Activated CD4-positive, alpha-beta T cell treated with anti-CD3 and anti-CD28 coated beads for 36 hours (primary cell): ENCODE measurements at regions not wholly inside any gene's neighbourhood (a gene's known extent, or its start where the extent isn't known, plus 50 kb on each side); places are given as distances from the start of the nearest gene placed in this dataset.

Experiments used
- ATAC-seq: fragments of 200-7000 bp; cut with Tn5 transposase; one replicate; pipeline ENCODE4 v1.10.0; 2021; ENCODE audit warnings: mild to moderate bottlenecking, moderate library complexity
- CTCF ChIA-PET: fragments of 350-600 bp; sonication (Branson Sonifier 250); formaldehyde crosslinking; loops from one replicate; lab custom pipeline; 2021; ENCODE audit warnings: antibody characterized with exemption; lab: Charles Lee
- POLR2A ChIA-PET: fragments of 350-600 bp; sonication (Branson Sonifier 250); formaldehyde crosslinking; loops from one replicate; lab custom pipeline; 2021; ENCODE audit warnings: antibody characterized with exemption, inconsistent platforms; lab: Charles Lee
- DNase-seq: peaks from one replicate; pipeline ENCODE4 v3.0.0-alpha.2; 2020
- H3K27ac Mint-ChIP-seq: one replicate; pipeline ENCODE4 v1.8.0; 2021; ENCODE audit warnings: mixed read lengths
- H3K27me3 Mint-ChIP-seq: one replicate; pipeline ENCODE4 v1.8.0; 2021; ENCODE audit warnings: mixed read lengths
- H3K36me3 Mint-ChIP-seq: one replicate; pipeline ENCODE4 v1.8.0; 2021; ENCODE audit warnings: low read depth, mixed read lengths
- H3K4me1 Mint-ChIP-seq: one replicate; pipeline ENCODE4 v1.8.0; 2021; ENCODE audit warnings: mixed read lengths
- H3K4me3 Mint-ChIP-seq: one replicate; pipeline ENCODE4 v1.8.0; 2021; ENCODE audit warnings: mild to moderate bottlenecking, moderate library complexity, mixed read lengths
- H3K9me3 Mint-ChIP-seq: one replicate; pipeline ENCODE4 v1.8.0; 2021; ENCODE audit warnings: low read depth, mixed read lengths
- intact Hi-C, 2 experiments: fragments of 100-400 bp; cut with DNase I in 1 of 2; cut with micrococcal nuclease in 1 of 2; formaldehyde crosslinking; loops; one replicate each; pipeline versions ENCODE4 v1.14.2 to v1.15.1; 2022 to 2024; cut with DNase I, micrococcal nuclease

DNA sequence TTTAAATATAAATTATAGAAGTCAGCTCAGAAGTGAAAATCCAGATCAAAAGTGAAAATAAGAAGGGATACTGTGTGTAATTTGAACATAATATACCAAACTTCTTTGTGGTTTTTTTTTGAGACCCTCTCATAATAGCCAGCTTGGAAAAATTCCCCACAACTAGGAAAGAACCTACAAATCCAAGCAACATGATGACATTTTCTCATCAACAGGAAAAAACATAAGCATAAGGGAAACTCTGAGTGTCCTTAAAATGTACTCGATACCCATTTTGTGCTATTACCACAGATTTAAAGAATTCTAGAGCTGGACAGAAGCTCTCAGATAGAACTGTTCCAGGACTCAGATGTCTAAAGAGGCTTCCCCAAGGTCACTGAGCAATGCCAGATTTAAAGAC, 214.8 kb upstream of the KLF14 start:
- Mint-ChIP-seq H3K36me3 (peaks cover 55% of the 10 kb centered on the region), H3K27me3 (no peaks in the 10 kb centered on the region), H3K9me3 (no peaks in the 10 kb centered on the region), H3K27ac (peak overlapping the region; percentile 73), H3K4me3 (peak overlapping the region; percentile 29), H3K4me1 (peaks cover 59% of the 10 kb centered on the region)
- ATAC-seq: no peak
- ChIA-PET CTCF (interaction anchor here (0.7 to 6.5 kb wide), 10 partner anchors 8 to 591 kb away, joined by 3 to 40 read pairs (median 4); no protein-coding TSS in a partner anchor), POLR2A (interaction anchor here (0.6 to 3.6 kb wide), 15 partner anchors 8 to 1144 kb away, joined by 3 to 29 read pairs (median 4); no protein-coding TSS in a partner anchor)
- intact Hi-C loops: loop anchor here in 1 of 2 experiments (10.0 kb wide), 1 partner anchor 54 kb away; no protein-coding TSS in a partner anchor
- DNase-seq: no peak

DNA sequence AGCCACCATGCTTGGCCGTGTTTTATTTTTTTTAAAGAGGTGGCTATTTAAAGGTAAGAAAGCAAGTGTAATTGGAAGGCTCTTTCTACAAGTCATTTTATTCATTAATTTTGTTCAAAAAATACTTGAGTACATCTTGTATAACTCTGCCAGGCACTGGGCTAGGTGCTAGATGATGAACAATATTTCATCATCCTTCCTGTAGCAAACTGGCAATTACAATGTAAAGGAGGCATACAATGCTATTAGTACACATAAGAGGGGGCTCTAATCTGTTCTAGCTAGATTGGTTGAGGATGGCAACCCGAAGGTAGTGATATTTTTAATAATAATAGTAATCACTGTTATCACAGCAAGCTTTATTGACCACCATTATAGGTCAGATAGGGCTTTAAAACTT, 215.5 kb upstream of the KLF14 start:
- Mint-ChIP-seq H3K4me1 (peaks cover 61% of the 10 kb centered on the region), H3K27ac (no peak overlapping the region), H3K4me3 (peak overlapping the region; percentile 52), H3K27me3 (no peaks in the 10 kb centered on the region), H3K36me3 (peaks cover 58% of the 10 kb centered on the region), H3K9me3 (no peaks in the 10 kb centered on the region)
- intact Hi-C loops: loop anchor here in 1 of 2 experiments (10.0 kb wide), 1 partner anchor 55 kb away; no protein-coding TSS in a partner anchor
- ATAC-seq: no peak
- DNase-seq: no peak
- CTCF ChIA-PET: interaction anchor here (0.7 to 6.5 kb wide), 10 partner anchors 7 to 93 kb away, joined by 3 to 40 read pairs (median 4); no protein-coding TSS in a partner anchor
- POLR2A ChIA-PET: interaction anchor here (0.7 to 3.6 kb wide), 9 partner anchors 8 to 88 kb away, joined by 3 to 29 read pairs (median 4); no protein-coding TSS in a partner anchor

DNA sequence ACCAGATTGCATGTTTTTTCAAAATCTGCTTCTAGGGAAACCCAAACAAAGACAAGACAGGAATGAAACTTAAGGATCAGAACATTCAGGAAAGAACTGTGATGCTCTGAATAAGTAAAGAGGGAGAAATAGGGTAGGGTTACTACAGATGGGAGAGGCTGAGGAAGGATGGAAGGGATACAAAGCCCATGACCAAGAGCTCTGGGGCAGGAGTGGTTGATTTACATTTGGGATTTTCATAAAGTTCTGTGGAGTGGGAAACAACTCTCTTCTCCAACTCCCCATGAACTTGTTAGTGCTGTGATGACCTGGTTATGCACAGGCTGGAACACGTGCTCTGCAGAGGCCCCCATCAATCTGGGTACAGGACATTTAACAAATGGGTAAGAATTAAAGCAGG, 216.0 kb upstream of the KLF14 start:
- intact Hi-C loops: no loop called here
- H3K36me3 Mint-ChIP-seq: peaks cover 58% of the 10 kb centered on the region
- DNase-seq (no peak), ATAC-seq (no peak)
- H3K9me3 Mint-ChIP-seq: no peaks in the 10 kb centered on the region
- peaks cover 61% of the 10 kb centered on the region for H3K4me1 Mint-ChIP-seq
- H3K27ac Mint-ChIP-seq: no peak overlapping the region
- ChIA-PET POLR2A (interaction anchor here (0.8 to 3.6 kb wide), 8 partner anchors 7 to 69 kb away, joined by 3 to 29 read pairs (median 5); no protein-coding TSS in a partner anchor), CTCF (interaction anchor here (1.7 to 6.5 kb wide), 5 partner anchors 9 to 89 kb away, joined by 6 to 40 read pairs (median 12); no protein-coding TSS in a partner anchor)
- no peaks in the 10 kb centered on the region for H3K27me3 Mint-ChIP-seq
- no peak overlapping the region for H3K4me3 Mint-ChIP-seq

DNA sequence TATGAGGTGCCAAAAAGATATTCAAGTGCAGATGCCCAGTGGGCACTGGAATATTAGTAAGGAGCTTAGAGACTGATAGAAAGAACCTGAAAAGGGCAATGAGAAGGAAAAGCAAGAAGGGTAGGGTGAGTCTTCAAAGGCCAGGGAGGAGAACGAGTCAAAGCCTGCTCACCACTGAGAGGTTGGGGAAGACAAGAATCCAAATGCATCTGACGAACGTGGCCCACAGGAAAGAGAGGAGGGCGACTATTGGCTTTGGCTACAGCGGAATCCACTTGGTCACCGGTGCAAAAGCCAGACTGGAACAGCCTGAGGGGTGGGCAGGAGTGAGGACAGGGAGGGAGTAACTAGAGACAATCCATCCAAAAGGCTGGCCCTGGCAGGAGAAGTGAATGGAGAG, 216.7 kb upstream of the KLF14 start:
- H3K4me1 Mint-ChIP-seq: peaks cover 61% of the 10 kb centered on the region
- H3K36me3 Mint-ChIP-seq: peaks cover 58% of the 10 kb centered on the region
- H3K4me3 Mint-ChIP-seq: no peak overlapping the region
- no peaks in the 10 kb centered on the region for H3K27me3 Mint-ChIP-seq
- intact Hi-C loops: no loop called here
- ChIA-PET POLR2A (interaction anchor here (0.6 to 1.4 kb wide), 3 partner anchors 35 to 41 kb away, joined by 3 to 5 read pairs (median 3); no protein-coding TSS in a partner anchor), CTCF (interaction anchor here (2.5 to 2.9 kb wide), 2 partner anchors 31 to 54 kb away, joined by 12 to 15 read pairs; no protein-coding TSS in a partner anchor)
- ATAC-seq: no peak
- H3K27ac Mint-ChIP-seq: no peak overlapping the region
- H3K9me3 Mint-ChIP-seq: no peaks in the 10 kb centered on the region
- DNase-seq: no peak

DNA sequence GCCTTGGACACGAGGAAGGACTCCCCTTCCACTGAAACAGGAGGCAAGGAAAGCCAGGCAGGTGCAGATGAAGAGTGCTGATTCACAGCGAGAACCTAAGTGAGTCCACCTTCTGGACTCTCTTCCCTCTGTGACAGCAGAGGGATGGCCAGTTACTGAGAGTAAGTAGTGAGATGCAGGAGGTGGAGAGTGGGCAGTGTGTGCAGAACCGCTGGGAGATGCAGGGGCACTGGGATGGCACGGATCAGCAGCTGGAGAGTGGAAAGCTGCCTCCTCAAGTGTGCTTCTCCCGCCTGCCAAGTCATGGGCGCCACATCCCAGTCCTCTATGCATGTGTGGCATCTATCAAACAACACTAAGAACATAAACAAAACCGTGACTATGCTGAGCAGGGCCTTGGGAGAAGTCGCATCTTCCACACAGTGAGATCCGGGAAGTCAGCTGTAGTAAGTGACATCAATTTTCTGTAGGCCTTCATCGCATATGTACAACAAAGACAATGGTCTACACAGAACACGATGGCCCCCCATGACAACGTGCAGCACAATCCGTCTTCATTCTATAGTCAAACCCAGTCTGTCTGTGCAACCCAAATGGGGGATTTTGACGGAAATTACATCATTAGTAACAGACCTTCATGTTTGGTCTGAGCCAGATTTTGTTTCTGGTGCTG, 217.4 kb upstream of the KLF14 start:
- Mint-ChIP-seq H3K4me3 (no peak overlapping the region), H3K9me3 (no peaks in the 10 kb centered on the region), H3K27me3 (no peaks in the 10 kb centered on the region), H3K36me3 (peaks cover 58% of the 10 kb centered on the region), H3K4me1 (peaks cover 60% of the 10 kb centered on the region), H3K27ac (no peak overlapping the region)
- POLR2A ChIA-PET: interaction anchor here (0.6 to 1.3 kb wide), 4 partner anchors 9 to 89 kb away, joined by 3 to 7 read pairs (median 3); no protein-coding TSS in a partner anchor
- peak; percentile 8 for ATAC-seq
- CTCF ChIA-PET: interaction anchor here (0.8 to 1.2 kb wide), 4 partner anchors 9 to 89 kb away, joined by 3 to 4 read pairs (median 4); no protein-coding TSS in a partner anchor
- intact Hi-C loops: no loop called here
- no peak for DNase-seq

DNA sequence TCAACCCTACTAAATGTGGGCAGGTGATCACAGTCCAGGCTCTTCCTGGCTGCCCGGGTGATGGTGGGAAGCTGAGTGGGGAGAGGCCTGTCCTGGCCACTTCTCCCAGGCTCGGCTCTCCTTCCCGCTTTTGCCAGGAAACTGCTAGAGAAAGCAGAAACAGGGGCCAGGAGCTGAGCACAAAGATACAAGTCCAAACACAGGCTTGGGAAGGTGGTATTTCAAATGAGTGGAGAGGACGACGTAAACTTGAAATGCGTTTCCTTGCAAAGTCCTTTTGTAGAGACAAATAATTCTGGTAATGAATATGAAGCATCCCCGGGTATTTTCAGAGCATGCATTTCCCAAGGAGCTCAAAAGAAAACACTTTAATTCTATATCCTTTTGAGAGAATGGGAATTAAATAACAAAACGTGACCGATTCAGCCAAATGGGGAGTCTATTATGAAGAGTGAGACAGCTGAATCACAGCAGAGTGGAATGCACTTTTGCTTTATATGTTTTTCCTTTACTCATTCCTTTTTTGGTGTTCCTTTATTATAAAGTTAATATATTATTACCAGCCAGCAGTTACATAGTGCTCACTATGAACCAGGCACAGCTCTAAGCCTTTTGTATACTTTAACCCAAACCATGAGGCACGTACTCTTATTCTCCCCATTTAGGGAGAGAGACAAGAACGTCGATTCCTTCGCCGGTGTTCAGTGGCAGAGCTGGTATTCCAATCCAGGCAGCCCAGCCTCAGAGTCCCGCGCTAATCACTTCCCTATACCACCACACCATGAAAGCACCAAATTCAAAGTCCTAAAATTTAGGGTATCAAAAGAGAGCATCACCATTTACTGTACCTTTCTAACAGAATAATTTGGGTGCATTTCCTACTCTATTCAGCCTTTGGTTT, 218.2 kb upstream of the KLF14 start:
- H3K4me1 Mint-ChIP-seq: peaks cover 61% of the 10 kb centered on the region
- H3K4me3 Mint-ChIP-seq: no peak overlapping the region
- H3K36me3 Mint-ChIP-seq: peaks cover 61% of the 10 kb centered on the region

DNA sequence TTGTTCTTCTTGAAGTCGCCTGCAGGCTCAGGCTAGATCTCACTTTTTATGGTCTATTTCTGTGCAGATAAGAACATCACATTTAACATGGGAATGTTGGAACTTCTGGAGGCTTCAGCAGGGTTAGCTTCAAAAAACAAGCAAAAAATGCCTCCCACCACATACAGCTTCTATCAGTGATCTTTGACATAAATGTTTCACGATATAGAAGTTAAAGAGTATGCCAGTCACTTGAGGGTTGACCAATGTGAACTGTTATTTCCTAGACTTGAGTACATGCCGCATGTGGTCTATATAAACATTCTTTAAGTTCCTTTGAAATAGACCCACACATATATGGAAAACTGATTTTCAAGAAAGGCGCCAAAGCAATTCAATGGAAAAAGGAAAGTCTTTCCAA, 219.2 kb upstream of the KLF14 start:
- peaks cover 62% of the 10 kb centered on the region for H3K36me3 Mint-ChIP-seq
- peaks cover 52% of the 10 kb centered on the region for H3K4me1 Mint-ChIP-seq
- H3K27me3 Mint-ChIP-seq: no peaks in the 10 kb centered on the region
- no peaks in the 10 kb centered on the region for H3K9me3 Mint-ChIP-seq
- ChIA-PET POLR2A (interaction anchor here (1.3 kb wide), 1 partner anchor 59 kb away, joined by 3 read pairs; no protein-coding TSS in a partner anchor), CTCF (interaction anchor here (0.6 to 4.5 kb wide), 3 partner anchors 21 to 105 kb away, joined by 3 to 27 read pairs (median 6); no protein-coding TSS in a partner anchor)
- intact Hi-C loops: no loop called here
- no peak overlapping the region for H3K4me3 Mint-ChIP-seq
- ATAC-seq (no peak), DNase-seq (no peak)
- H3K27ac Mint-ChIP-seq: no peak overlapping the region

More for the DNA sequence above, 218.2 kb upstream of the KLF14 start:
- intact Hi-C loops: no loop called here
- no peaks in the 10 kb centered on the region for H3K27me3 Mint-ChIP-seq
- ChIA-PET POLR2A (interaction anchor here (1.1 to 1.3 kb wide), 4 partner anchors 8 to 88 kb away, joined by 3 to 7 read pairs (median 3); no protein-coding TSS in a partner anchor), CTCF (interaction anchor here (0.6 to 1.2 kb wide), 5 partner anchors 8 to 88 kb away, joined by 3 to 4 read pairs (median 3); no protein-coding TSS in a partner anchor)
- ATAC-seq (no peak), DNase-seq (no peak)
- no peaks in the 10 kb centered on the region for H3K9me3 Mint-ChIP-seq
- no peak overlapping the region for H3K27ac Mint-ChIP-seq

DNA sequence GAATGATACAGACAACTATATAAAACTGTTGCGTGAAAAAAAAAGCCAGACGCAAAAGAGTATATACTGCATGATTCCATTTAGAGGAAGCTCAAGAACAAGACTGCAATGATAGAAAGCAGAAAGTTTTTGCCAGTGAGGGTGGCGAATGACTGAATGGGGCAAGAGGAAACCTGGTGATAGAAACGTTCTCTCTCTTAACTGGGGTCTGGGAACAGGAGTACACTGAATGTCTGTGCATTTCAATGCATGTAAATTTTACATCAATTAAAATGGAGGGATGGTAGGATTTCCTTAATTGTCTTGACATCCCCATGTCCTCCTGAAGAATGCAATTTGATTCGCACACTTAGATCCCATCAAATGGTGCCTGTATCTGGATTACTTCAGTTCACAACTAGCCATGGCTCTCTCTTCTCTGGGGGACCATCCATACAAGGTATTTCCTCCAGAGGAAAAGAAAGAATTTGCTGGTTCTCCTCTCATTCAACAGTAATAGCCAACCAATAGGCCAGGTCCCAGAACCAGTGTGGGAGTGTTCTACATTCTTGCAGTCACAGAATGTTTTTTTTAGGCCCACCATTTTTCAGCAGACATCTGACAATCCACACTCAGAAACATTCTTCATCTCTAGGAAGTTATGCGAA, 221.0 kb upstream of the KLF14 start:
- intact Hi-C loops: loop anchor here in 1 of 2 experiments (2.0 kb wide), 1 partner anchor 84 kb away; no protein-coding TSS in a partner anchor
- peak; percentile 5 for ATAC-seq
- DNase-seq: no peak
- POLR2A ChIA-PET: interaction anchor here (0.7 to 8.5 kb wide), 4 partner anchors 15 to 43 kb away, joined by 3 to 139 read pairs (median 4); no protein-coding TSS in a partner anchor
- peak overlapping the region; percentile 99 for H3K27ac Mint-ChIP-seq
- no peaks in the 10 kb centered on the region for H3K27me3 Mint-ChIP-seq
- no peak overlapping the region for H3K4me3 Mint-ChIP-seq
- H3K9me3 Mint-ChIP-seq: no peaks in the 10 kb centered on the region
- H3K36me3 Mint-ChIP-seq: peaks cover 74% of the 10 kb centered on the region
- CTCF ChIA-PET: interaction anchor here (1.0 to 6.4 kb wide), 6 partner anchors 11 to 87 kb away, joined by 3 to 46 read pairs (median 4); no protein-coding TSS in a partner anchor
- peaks cover 42% of the 10 kb centered on the region for H3K4me1 Mint-ChIP-seq

DNA sequence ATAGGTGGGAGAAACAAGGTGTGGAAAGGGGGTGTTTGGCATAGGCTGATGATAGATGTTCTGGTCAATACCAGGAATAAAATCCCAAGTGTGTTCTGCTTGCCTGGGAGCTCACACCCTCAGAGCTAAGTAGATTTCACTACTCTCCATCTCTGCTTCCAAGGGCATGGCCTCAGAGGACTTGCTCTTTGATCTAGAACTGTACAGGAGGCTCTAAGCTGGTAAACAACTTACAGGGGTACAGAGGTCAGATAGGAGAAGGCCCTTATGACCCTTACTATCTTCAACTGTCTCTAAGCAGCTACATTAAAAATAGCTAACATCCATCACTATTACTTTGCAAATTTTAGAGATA, 221.5 kb upstream of the KLF14 start:
- Mint-ChIP-seq H3K4me3 (no peak overlapping the region), H3K9me3 (no peaks in the 10 kb centered on the region), H3K27me3 (no peaks in the 10 kb centered on the region), H3K27ac (peak overlapping the region; percentile 99), H3K36me3 (peaks cover 79% of the 10 kb centered on the region), H3K4me1 (peaks cover 45% of the 10 kb centered on the region)
- intact Hi-C loops: loop anchor here in 1 of 2 experiments (2.0 kb wide), 1 partner anchor 83 kb away; no protein-coding TSS in a partner anchor
- DNase-seq: no peak
- CTCF ChIA-PET: interaction anchor here (0.9 to 6.4 kb wide), 6 partner anchors 10 to 87 kb away, joined by 3 to 46 read pairs (median 5); no protein-coding TSS in a partner anchor
- no peak for ATAC-seq
- POLR2A ChIA-PET: interaction anchor here (0.5 to 8.5 kb wide), 5 partner anchors 7 to 44 kb away, joined by 3 to 139 read pairs (median 5); no protein-coding TSS in a partner anchor
